SKM-1 treated with dmso at 0.1 percent for 144 hours (cell line): ENCODE measurements at regions not wholly inside any gene's neighbourhood (a gene's known extent, or its start where the extent isn't known, plus 50 kb on each side); places are given as distances from the start of the nearest gene placed in this dataset.
"Not testable (repeated sequence)": the region's sequence is repeated elsewhere in the genome, so short reads cannot be mapped to it uniquely, and the experiment has no call there.

ENCODE experiments used
- DNase-seq: peaks from one replicate; lab custom pipeline; 2025; ENCODE audit not compliant: unreplicated experiment; lab: John Stamatoyannopoulos, UW

- no peak for DNase-seq
Measured at GRCh38 chr1:38516560-38516959, 343.0 kb downstream of the RRAGC start.

- no peak for DNase-seq
Measured at GRCh38 chr1:38512789-38513188, 346.8 kb downstream of the RRAGC start.

GRCh38 chr1:38512024-38512767 is 347.4 kb downstream of the RRAGC start:
- no peak for DNase-seq

- DNase-seq: no peak
Measured at GRCh38 chr1:38508232-38508631, 351.3 kb downstream of the RRAGC start.

- no peak for DNase-seq
Measured at GRCh38 chr1:38507563-38507962, 352.0 kb downstream of the RRAGC start.

- DNase-seq: no peak
Measured at GRCh38 chr1:38505944-38506343, 353.6 kb downstream of the RRAGC start.

GRCh38 chr1:38502758-38503157 is 356.8 kb downstream of the RRAGC start:
- DNase-seq: no peak

GRCh38 chr1:38500891-38501290 is 358.7 kb downstream of the RRAGC start:
- no peak for DNase-seq

GRCh38 chr1:38500352-38500751 is 359.2 kb downstream of the RRAGC start:
- DNase-seq: no peak

- no peak for DNase-seq
Measured at GRCh38 chr1:38498686-38499085, 360.9 kb downstream of the RRAGC start.

GRCh38 chr1:38497921-38498656 is 361.5 kb downstream of the RRAGC start:
- DNase-seq: no peak

- DNase-seq: peak; percentile 12
Measured at GRCh38 chr1:38493306-38493705, 366.3 kb downstream of the RRAGC start.

- no peak for DNase-seq
Measured at GRCh38 chr1:38489844-38490270, 369.7 kb downstream of the RRAGC start.

- DNase-seq: no peak
Measured at GRCh38 chr1:38488162-38488898, 371.2 kb downstream of the RRAGC start.

- DNase-seq: no peak
Measured at GRCh38 chr1:38487396-38487795, 372.2 kb downstream of the RRAGC start.

- no peak for DNase-seq
Measured at GRCh38 chr1:38486085-38486484, 373.5 kb downstream of the RRAGC start.

- no peak for DNase-seq
Measured at GRCh38 chr1:38481871-38482826, 377.4 kb downstream of the RRAGC start.

- not testable (repeated sequence) for DNase-seq
Measured at GRCh38 chr1:38479662-38480061, 379.9 kb downstream of the RRAGC start.

GRCh38 chr1:38477811-38478210 is 381.8 kb downstream of the RRAGC start:
- DNase-seq: no peak

- no peak for DNase-seq
Measured at GRCh38 chr1:38476850-38477178, 382.8 kb downstream of the RRAGC start.
